ENCODE measurements at regions not wholly inside any gene's neighbourhood (a gene's known extent, or its start where the extent isn't known, plus 50 kb on each side); places are given as distances from the start of the nearest gene placed in this dataset.

GRCh38 chr7:115676707-115677106, 353.9 kb downstream of the TFEC start:
- H3K36me3 ChIP-seq (ENCODE audit: insufficient read depth in 1 of 2, low read depth in 1 of 2), result no peaks in the 10 kb centered on the region
- no peaks in the 10 kb centered on the region for H3K9me3 ChIP-seq
- WGBS, 3 donors, result 91 to 94% (median 91%) methylated on average over 3 of the region's 3 CpGs
- no peaks in the 10 kb centered on the region for H3K4me1 ChIP-seq
- intact Hi-C loops (cut with DNase I), result no loop called here
- ATAC-seq (no peak), DNase-seq (no peak)
- no peak for TF ChIP-seq CTCF (IDR thresholded peaks at IDR 0.05)
- no peaks in the 10 kb centered on the region for H3K27me3 ChIP-seq (ENCODE audit: insufficient read depth in 3 of 3, low read length in 2 of 3)
- no peak overlapping the region for H3K27ac ChIP-seq
- H3K4me3 ChIP-seq, result no peak overlapping the region

- WGBS, 3 donors, result 48 to 64% (median 58%) methylated on average over 10 of the region's 10 CpGs
- Histone ChIP-seq H3K4me3 (no peak overlapping the region), H3K27ac (no peak overlapping the region), H3K4me1 (no peaks in the 10 kb centered on the region), H3K9me3 (no peaks in the 10 kb centered on the region), H3K36me3 (ENCODE audit: insufficient read depth in 1 of 2, low read depth in 1 of 2) (no peaks in the 10 kb centered on the region), H3K27me3 (ENCODE audit: insufficient read depth in 3 of 3, low read length in 2 of 3) (no peaks in the 10 kb centered on the region)
- DNase-seq, result no peak
- intact Hi-C loops (cut with DNase I), result no loop called here
- no peak for ATAC-seq
- no peak for TF ChIP-seq CTCF (IDR thresholded peaks at IDR 0.05)
Measured at GRCh38 chr7:115676080-115676479, 354.5 kb downstream of the TFEC start.

- no peaks in the 10 kb centered on the region for H3K27me3 ChIP-seq (ENCODE audit: insufficient read depth in 3 of 3, low read length in 2 of 3)
- H3K4me3 ChIP-seq, result no peak overlapping the region
- no peaks in the 10 kb centered on the region for H3K36me3 ChIP-seq (ENCODE audit: insufficient read depth in 1 of 2, low read depth in 1 of 2)
- no peak overlapping the region for H3K27ac ChIP-seq
- TF ChIP-seq CTCF (IDR thresholded peaks at IDR 0.05), result no peak
- ATAC-seq (no peak), DNase-seq (no peak)
- intact Hi-C loops (cut with DNase I), result no loop called here
- H3K9me3 ChIP-seq, result no peaks in the 10 kb centered on the region
- no peaks in the 10 kb centered on the region for H3K4me1 ChIP-seq
- 83 to 94% (median 84%) methylated on average over 3 of the region's 3 CpGs for WGBS, 3 donors
Measured at GRCh38 chr7:115674467-115675024, 356.0 kb downstream of the TFEC start.

GRCh38 chr7:115672024-115672423, 358.5 kb downstream of the TFEC start:
- ATAC-seq, result no peak
- Histone ChIP-seq H3K4me3 (no peak overlapping the region), H3K4me1 (no peaks in the 10 kb centered on the region), H3K27me3 (ENCODE audit: insufficient read depth in 3 of 3, low read length in 2 of 3) (no peaks in the 10 kb centered on the region), H3K27ac (no peak overlapping the region), H3K9me3 (no peaks in the 10 kb centered on the region), H3K36me3 (ENCODE audit: insufficient read depth in 1 of 2, low read depth in 1 of 2) (no peaks in the 10 kb centered on the region)
- WGBS, 3 donors, result 73 to 84% (median 81%) methylated on average over 1 of the region's 1 CpG
- intact Hi-C loops (cut with DNase I), result no loop called here
- DNase-seq, result no peak
- no peak for TF ChIP-seq CTCF (IDR thresholded peaks at IDR 0.05)

GRCh38 chr7:115662676-115663075, 367.9 kb downstream of the TFEC start:
- no peak for TF ChIP-seq CTCF (IDR thresholded peaks at IDR 0.05)
- Histone ChIP-seq H3K9me3 (no peaks in the 10 kb centered on the region), H3K27ac (no peak overlapping the region), H3K27me3 (ENCODE audit: insufficient read depth in 3 of 3, low read length in 2 of 3) (no peaks in the 10 kb centered on the region), H3K36me3 (ENCODE audit: insufficient read depth in 1 of 2, low read depth in 1 of 2) (no peaks in the 10 kb centered on the region), H3K4me1 (no peaks in the 10 kb centered on the region), H3K4me3 (no peak overlapping the region)
- DNase-seq (no peak), ATAC-seq (no peak)
- intact Hi-C loops (cut with DNase I), result no loop called here
